ENCODE measurements at regions not wholly inside any gene's neighbourhood (a gene's known extent, or its start where the extent isn't known, plus 50 kb on each side); places are given as distances from the start of the nearest gene placed in this dataset.

DNA sequence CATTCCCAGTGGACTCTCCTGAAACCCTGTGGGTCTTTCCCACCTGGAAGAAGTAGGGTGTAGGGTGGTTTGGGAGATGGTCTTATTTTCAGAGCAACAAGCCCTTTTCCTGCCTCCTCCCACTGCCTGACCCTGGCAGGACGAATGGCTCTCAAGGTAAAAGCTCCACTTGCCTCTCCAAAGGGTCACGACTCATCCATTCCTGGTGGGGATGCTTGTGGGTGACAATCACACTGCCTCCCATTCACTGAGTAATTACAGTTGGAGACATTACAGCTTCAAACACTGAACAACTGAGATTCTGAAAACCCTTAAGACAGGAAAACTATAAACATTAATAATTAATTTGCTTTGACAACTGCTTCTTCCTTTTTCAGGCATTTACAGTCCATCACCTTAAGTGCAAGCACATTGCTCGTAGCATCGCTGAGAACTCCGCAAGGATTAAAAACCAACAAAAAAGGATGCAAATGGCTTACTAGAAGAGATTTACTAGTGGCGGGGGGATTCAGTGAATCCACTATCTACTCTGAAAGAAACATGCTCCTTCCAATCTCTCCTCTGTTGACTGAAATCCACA is 199.6 kb upstream of the IRS2 start:
- Histone ChIP-seq H3K36me3 (ENCODE audit: insufficient read depth) (no peaks in the 10 kb centered on the region), H3K4me1 (ENCODE audit: insufficient read depth) (no peaks in the 10 kb centered on the region), H3K4me3 (no peak overlapping the region), H3K9me2 (ENCODE audit: insufficient read depth) (no peaks in the 10 kb centered on the region; the same call in 1 of the 2 replicates), H3K79me2 (replicated peaks; ENCODE audit: insufficient read depth) (no peaks in the 10 kb centered on the region), H3F3A (replicated peaks; ENCODE audit: low read depth) (no peaks in the 10 kb centered on the region), H3K4me2 (no peak overlapping the region), H2AFZ (0 out of 2 replicates have a peak overlapping the region, but pooled peaks have one; percentile 14), H4K20me1 (replicated peaks; ENCODE audit: insufficient read depth) (no peaks in the 10 kb centered on the region), H3K27ac (ENCODE audit: low read depth) (no peak overlapping the region), H3K27me3 (ENCODE audit: insufficient read depth) (no peaks in the 10 kb centered on the region)
- Mint-ChIP-seq H3K36me3 (ENCODE audit: low read depth) (no peaks in the 10 kb centered on the region), H3K4me3 (no peak overlapping the region), H3K27me3 (ENCODE audit: insufficient read depth, low read depth, poor library complexity) (no peaks in the 10 kb centered on the region), H3K4me1 (no peaks in the 10 kb centered on the region), H3K27ac (no peak overlapping the region), H3K9me3 (no peaks in the 10 kb centered on the region)
- no peak for ATAC-seq
- TF ChIP-seq ZNF114 (CRISPR knock-in tag; IDR thresholded peaks at IDR 0.05) = no peak
- TF ChIP-seq EZH2 (IDR thresholded peaks at IDR 0.05; ENCODE audit: low read depth, unreplicated experiment) = no peak
- no peak for TF ChIP-seq ZNF331 (CRISPR knock-in tag; IDR thresholded peaks at IDR 0.05; ENCODE audit: low read depth)
- TF ChIP-seq STAT1 (IDR thresholded peaks at IDR 0.05; ENCODE audit: unreplicated experiment) = no peak
- TF ChIP-seq, protein P1, sequence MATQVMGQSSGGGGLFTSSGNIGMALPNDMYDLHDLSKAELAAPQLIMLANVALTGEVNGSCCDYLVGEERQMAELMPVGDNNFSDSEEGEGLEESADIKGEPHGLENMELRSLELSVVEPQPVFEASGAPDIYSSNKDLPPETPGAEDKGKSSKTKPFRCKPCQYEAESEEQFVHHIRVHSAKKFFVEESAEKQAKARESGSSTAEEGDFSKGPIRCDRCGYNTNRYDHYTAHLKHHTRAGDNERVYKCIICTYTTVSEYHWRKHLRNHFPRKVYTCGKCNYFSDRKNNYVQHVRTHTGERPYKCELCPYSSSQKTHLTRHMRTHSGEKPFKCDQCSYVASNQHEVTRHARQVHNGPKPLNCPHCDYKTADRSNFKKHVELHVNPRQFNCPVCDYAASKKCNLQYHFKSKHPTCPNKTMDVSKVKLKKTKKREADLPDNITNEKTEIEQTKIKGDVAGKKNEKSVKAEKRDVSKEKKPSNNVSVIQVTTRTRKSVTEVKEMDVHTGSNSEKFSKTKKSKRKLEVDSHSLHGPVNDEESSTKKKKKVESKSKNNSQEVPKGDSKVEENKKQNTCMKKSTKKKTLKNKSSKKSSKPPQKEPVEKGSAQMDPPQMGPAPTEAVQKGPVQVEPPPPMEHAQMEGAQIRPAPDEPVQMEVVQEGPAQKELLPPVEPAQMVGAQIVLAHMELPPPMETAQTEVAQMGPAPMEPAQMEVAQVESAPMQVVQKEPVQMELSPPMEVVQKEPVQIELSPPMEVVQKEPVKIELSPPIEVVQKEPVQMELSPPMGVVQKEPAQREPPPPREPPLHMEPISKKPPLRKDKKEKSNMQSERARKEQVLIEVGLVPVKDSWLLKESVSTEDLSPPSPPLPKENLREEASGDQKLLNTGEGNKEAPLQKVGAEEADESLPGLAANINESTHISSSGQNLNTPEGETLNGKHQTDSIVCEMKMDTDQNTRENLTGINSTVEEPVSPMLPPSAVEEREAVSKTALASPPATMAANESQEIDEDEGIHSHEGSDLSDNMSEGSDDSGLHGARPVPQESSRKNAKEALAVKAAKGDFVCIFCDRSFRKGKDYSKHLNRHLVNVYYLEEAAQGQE (IDR thresholded peaks at IDR 0.05; ENCODE audit: unreplicated experiment) = no peak
- no peak for TF ChIP-seq POLR2AphosphoS5 (IDR thresholded peaks at IDR 0.05; ENCODE audit: low read depth)
- no peak for TF ChIP-seq CREB1 (CRISPR knock-in tag; IDR thresholded peaks at IDR 0.05; ENCODE audit: low read depth)
- TF ChIP-seq, protein P2, sequence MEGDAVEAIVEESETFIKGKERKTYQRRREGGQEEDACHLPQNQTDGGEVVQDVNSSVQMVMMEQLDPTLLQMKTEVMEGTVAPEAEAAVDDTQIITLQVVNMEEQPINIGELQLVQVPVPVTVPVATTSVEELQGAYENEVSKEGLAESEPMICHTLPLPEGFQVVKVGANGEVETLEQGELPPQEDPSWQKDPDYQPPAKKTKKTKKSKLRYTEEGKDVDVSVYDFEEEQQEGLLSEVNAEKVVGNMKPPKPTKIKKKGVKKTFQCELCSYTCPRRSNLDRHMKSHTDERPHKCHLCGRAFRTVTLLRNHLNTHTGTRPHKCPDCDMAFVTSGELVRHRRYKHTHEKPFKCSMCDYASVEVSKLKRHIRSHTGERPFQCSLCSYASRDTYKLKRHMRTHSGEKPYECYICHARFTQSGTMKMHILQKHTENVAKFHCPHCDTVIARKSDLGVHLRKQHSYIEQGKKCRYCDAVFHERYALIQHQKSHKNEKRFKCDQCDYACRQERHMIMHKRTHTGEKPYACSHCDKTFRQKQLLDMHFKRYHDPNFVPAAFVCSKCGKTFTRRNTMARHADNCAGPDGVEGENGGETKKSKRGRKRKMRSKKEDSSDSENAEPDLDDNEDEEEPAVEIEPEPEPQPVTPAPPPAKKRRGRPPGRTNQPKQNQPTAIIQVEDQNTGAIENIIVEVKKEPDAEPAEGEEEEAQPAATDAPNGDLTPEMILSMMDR (conservative IDR thresholded peaks at IDR 0.05; ENCODE audit: low read depth in 2 of 2) = no peak
- no peak for TF ChIP-seq EZH2phosphoT487 (IDR thresholded peaks at IDR 0.05; ENCODE audit: unreplicated experiment)
- TF ChIP-seq, protein P3, sequence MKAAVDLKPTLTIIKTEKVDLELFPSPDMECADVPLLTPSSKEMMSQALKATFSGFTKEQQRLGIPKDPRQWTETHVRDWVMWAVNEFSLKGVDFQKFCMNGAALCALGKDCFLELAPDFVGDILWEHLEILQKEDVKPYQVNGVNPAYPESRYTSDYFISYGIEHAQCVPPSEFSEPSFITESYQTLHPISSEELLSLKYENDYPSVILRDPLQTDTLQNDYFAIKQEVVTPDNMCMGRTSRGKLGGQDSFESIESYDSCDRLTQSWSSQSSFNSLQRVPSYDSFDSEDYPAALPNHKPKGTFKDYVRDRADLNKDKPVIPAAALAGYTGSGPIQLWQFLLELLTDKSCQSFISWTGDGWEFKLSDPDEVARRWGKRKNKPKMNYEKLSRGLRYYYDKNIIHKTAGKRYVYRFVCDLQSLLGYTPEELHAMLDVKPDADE (IDR thresholded peaks at IDR 0.05) = no peak
- no peak for DNase-seq (ENCODE audit: low spot score)
